ENCODE measurements at regions not wholly inside any gene's neighbourhood (a gene's known extent, or its start where the extent isn't known, plus 50 kb on each side); places are given as distances from the start of the nearest gene placed in this dataset.

- TF ChIP-seq CTCF (IDR thresholded peaks at IDR 0.05 in 8 of 11, conservative IDR thresholded peaks at IDR 0.05 in 3 of 11): peak; percentile 41 to 78 (median 62)
- TF ChIP-seq POLR2AphosphoS5 (IDR thresholded peaks at IDR 0.05): no peak
Observed at GRCh38 chr10:111598433-111599059, 521.7 kb downstream of the ADRA2A start.

All from spleen (tissue), 7 donors.